ENCODE measurements at regions not wholly inside any gene's neighbourhood (a gene's known extent, or its start where the extent isn't known, plus 50 kb on each side); places are given as distances from the start of the nearest gene placed in this dataset.

DNA sequence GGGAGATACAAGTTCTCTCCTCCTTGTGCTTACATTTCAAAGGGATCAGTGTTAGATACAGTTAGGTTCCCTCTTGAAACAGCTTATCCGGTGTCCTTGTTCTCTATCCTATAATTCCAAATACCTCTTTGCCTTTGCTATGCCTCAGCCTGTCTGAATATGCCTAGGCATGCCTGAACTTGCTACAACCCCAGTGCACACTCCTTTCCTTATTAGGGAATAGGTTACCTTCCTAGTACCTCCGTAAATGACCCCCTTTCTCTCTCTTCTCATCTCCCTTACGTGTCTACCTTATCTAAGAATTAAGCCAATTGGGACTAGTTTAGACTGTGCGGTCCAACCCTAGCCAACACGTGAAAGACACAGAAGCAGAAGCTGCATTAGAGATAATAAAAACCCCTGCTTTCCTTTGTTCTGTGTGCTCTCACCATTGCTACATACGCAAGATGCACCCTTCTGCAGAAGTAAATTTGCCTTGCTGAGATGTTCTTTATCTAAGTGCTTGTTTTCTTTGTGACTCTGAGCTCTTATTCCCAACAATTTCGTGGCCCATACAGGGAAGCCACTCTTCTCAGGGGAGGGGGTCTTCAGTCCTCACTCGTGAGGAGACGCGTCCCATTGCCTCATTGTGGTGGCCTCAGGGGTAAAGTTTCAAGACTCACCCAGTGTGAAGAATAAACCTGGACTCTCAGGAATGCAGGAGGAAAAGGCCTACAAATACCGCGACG, 802.1 kb downstream of the PLA2G4A start:
- Histone ChIP-seq H3K27me3 (ENCODE audit: insufficient read depth) (no peaks in the 10 kb centered on the region), H3K4me2 (no peak overlapping the region), H4K20me1 (replicated peaks; ENCODE audit: insufficient read depth) (no peaks in the 10 kb centered on the region), H3F3A (replicated peaks; ENCODE audit: low read depth) (no peaks in the 10 kb centered on the region), H3K9me2 (ENCODE audit: insufficient read depth) (no peaks in the 10 kb centered on the region), H2AFZ (no peak overlapping the region), H3K4me3 (no peak overlapping the region), H3K79me2 (replicated peaks; ENCODE audit: insufficient read depth) (no peaks in the 10 kb centered on the region), H3K4me1 (ENCODE audit: insufficient read depth) (peaks cover 2% of the 10 kb centered on the region), H3K36me3 (ENCODE audit: insufficient read depth) (peaks cover 16% of the 10 kb centered on the region), H3K27ac (ENCODE audit: low read depth) (no peak overlapping the region)
- peaks cover 8% of the 10 kb centered on the region for H3K4me1 Mint-ChIP-seq
- peaks cover 45% of the 10 kb centered on the region for H3K9me3 Mint-ChIP-seq
- DNase-seq (ENCODE audit: low spot score), result peak; percentile 46
- TF ChIP-seq JUNB (IDR thresholded peaks at IDR 0.05; ENCODE audit: unreplicated experiment) (no peak), ZNF114 (CRISPR knock-in tag; IDR thresholded peaks at IDR 0.05) (no peak), POLR2AphosphoS5 (IDR thresholded peaks at IDR 0.05; ENCODE audit: low read depth) (no peak), STAT1 (IDR thresholded peaks at IDR 0.05; ENCODE audit: unreplicated experiment) (no peak), EZH2phosphoT487 (IDR thresholded peaks at IDR 0.05; ENCODE audit: unreplicated experiment) (no peak), CREB1 (CRISPR knock-in tag; IDR thresholded peaks at IDR 0.05; ENCODE audit: low read depth) (no peak)
- TF ChIP-seq, protein P1, sequence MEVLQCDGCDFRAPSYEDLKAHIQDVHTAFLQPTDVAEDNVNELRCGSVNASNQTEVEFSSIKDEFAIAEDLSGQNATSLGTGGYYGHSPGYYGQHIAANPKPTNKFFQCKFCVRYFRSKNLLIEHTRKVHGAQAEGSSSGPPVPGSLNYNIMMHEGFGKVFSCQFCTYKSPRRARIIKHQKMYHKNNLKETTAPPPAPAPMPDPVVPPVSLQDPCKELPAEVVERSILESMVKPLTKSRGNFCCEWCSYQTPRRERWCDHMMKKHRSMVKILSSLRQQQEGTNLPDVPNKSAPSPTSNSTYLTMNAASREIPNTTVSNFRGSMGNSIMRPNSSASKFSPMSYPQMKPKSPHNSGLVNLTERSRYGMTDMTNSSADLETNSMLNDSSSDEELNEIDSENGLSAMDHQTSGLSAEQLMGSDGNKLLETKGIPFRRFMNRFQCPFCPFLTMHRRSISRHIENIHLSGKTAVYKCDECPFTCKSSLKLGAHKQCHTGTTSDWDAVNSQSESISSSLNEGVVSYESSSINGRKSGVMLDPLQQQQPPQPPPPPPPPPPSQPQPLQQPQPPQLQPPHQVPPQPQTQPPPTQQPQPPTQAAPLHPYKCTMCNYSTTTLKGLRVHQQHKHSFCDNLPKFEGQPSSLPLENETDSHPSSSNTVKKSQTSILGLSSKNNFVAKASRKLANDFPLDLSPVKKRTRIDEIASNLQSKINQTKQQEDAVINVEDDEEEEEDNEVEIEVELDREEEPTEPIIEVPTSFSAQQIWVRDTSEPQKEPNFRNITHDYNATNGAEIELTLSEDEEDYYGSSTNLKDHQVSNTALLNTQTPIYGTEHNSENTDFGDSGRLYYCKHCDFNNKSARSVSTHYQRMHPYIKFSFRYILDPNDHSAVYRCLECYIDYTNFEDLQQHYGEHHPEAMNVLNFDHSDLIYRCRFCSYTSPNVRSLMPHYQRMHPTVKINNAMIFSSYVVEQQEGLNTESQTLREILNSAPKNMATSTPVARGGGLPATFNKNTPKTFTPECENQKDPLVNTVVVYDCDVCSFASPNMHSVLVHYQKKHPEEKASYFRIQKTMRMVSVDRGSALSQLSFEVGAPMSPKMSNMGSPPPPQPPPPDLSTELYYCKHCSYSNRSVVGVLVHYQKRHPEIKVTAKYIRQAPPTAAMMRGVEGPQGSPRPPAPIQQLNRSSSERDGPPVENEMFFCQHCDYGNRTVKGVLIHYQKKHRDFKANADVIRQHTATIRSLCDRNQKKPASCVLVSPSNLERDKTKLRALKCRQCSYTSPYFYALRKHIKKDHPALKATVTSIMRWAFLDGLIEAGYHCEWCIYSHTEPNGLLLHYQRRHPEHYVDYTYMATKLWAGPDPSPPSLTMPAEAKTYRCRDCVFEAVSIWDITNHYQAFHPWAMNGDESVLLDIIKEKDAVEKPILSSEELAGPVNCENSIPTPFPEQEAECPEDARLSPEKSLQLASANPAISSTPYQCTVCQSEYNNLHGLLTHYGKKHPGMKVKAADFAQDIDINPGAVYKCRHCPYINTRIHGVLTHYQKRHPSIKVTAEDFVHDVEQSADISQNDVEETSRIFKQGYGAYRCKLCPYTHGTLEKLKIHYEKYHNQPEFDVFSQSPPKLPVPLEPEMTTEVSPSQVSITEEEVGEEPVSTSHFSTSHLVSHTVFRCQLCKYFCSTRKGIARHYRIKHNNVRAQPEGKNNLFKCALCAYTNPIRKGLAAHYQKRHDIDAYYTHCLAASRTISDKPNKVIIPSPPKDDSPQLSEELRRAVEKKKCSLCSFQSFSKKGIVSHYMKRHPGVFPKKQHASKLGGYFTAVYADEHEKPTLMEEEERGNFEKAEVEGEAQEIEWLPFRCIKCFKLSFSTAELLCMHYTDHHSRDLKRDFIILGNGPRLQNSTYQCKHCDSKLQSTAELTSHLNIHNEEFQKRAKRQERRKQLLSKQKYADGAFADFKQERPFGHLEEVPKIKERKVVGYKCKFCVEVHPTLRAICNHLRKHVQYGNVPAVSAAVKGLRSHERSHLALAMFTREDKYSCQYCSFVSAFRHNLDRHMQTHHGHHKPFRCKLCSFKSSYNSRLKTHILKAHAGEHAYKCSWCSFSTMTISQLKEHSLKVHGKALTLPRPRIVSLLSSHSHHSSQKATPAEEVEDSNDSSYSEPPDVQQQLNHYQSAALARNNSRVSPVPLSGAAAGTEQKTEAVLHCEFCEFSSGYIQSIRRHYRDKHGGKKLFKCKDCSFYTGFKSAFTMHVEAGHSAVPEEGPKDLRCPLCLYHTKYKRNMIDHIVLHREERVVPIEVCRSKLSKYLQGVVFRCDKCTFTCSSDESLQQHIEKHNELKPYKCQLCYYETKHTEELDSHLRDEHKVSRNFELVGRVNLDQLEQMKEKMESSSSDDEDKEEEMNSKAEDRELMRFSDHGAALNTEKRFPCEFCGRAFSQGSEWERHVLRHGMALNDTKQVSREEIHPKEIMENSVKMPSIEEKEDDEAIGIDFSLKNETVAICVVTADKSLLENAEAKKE (CRISPR knock-in tag; IDR thresholded peaks at IDR 0.05), result no peak
- TF ChIP-seq, protein P2, sequence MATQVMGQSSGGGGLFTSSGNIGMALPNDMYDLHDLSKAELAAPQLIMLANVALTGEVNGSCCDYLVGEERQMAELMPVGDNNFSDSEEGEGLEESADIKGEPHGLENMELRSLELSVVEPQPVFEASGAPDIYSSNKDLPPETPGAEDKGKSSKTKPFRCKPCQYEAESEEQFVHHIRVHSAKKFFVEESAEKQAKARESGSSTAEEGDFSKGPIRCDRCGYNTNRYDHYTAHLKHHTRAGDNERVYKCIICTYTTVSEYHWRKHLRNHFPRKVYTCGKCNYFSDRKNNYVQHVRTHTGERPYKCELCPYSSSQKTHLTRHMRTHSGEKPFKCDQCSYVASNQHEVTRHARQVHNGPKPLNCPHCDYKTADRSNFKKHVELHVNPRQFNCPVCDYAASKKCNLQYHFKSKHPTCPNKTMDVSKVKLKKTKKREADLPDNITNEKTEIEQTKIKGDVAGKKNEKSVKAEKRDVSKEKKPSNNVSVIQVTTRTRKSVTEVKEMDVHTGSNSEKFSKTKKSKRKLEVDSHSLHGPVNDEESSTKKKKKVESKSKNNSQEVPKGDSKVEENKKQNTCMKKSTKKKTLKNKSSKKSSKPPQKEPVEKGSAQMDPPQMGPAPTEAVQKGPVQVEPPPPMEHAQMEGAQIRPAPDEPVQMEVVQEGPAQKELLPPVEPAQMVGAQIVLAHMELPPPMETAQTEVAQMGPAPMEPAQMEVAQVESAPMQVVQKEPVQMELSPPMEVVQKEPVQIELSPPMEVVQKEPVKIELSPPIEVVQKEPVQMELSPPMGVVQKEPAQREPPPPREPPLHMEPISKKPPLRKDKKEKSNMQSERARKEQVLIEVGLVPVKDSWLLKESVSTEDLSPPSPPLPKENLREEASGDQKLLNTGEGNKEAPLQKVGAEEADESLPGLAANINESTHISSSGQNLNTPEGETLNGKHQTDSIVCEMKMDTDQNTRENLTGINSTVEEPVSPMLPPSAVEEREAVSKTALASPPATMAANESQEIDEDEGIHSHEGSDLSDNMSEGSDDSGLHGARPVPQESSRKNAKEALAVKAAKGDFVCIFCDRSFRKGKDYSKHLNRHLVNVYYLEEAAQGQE (IDR thresholded peaks at IDR 0.05; ENCODE audit: unreplicated experiment), result no peak
- TF ChIP-seq, protein P3, sequence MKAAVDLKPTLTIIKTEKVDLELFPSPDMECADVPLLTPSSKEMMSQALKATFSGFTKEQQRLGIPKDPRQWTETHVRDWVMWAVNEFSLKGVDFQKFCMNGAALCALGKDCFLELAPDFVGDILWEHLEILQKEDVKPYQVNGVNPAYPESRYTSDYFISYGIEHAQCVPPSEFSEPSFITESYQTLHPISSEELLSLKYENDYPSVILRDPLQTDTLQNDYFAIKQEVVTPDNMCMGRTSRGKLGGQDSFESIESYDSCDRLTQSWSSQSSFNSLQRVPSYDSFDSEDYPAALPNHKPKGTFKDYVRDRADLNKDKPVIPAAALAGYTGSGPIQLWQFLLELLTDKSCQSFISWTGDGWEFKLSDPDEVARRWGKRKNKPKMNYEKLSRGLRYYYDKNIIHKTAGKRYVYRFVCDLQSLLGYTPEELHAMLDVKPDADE (IDR thresholded peaks at IDR 0.05), result no peak
- no peak overlapping the region for H3K27ac Mint-ChIP-seq
- ATAC-seq, result no peak
- H3K4me3 Mint-ChIP-seq, result no peak overlapping the region
- H3K27me3 Mint-ChIP-seq (ENCODE audit: insufficient read depth, low read depth, poor library complexity), result peaks cover 11% of the 10 kb centered on the region
- peaks cover 59% of the 10 kb centered on the region for H3K36me3 Mint-ChIP-seq (ENCODE audit: low read depth)

Data from GM23338 (cell line).